CD4-positive, alpha-beta memory T cell (primary cell): ENCODE measurements at regions not wholly inside any gene's neighbourhood (a gene's known extent, or its start where the extent isn't known, plus 50 kb on each side); places are given as distances from the start of the nearest gene placed in this dataset.

Experiments used
- CTCF ChIA-PET: fragments of 350-600 bp; sonication (Branson Sonifier 250); formaldehyde crosslinking; loops from one replicate; lab custom pipeline; 2021; ENCODE audit warnings: inconsistent platforms; ENCODE audit not compliant: partially characterized antibody; lab: Charles Lee
- POLR2A ChIA-PET: fragments of 350-600 bp; sonication (Branson Sonifier 250); formaldehyde crosslinking; loops from one replicate; lab custom pipeline; 2021; ENCODE audit not compliant: partially characterized antibody; lab: Charles Lee
- DNase-seq, 5 donors: peaks; one replicate each; pipeline versions ENCODE4 v3.0.0 to v3.0.0-alpha.2; 2020 to 2022; ENCODE audit warnings: mixed read lengths in 1 of 5
- H3K27ac ChIP-seq: one replicate; pipeline ENCODE4 v1.7.0; 2013; ENCODE audit warnings: low read depth, low read length
- H3K27me3 ChIP-seq: 2 replicates; pipeline ENCODE4 v1.7.0; 2013; ENCODE audit warnings: mild to moderate bottlenecking, low read length, moderate library complexity; ENCODE audit not compliant: insufficient read depth
- H3K36me3 ChIP-seq: 2 replicates; pipeline ENCODE4 v1.7.0; 2013; ENCODE audit warnings: mild to moderate bottlenecking, low read length, moderate library complexity; ENCODE audit not compliant: insufficient read depth
- H3K4me1 ChIP-seq: 2 replicates; pipeline ENCODE4 v1.7.0; 2013; ENCODE audit warnings: mild to moderate bottlenecking, low read length, moderate library complexity; ENCODE audit not compliant: insufficient read depth
- H3K4me3 ChIP-seq, 2 donors: one replicate each; pipeline ENCODE4 v1.7.0; 2013; ENCODE audit warnings: low read length in 2 of 2, mild to moderate bottlenecking in 1 of 2
- H3K9me3 ChIP-seq, 2 donors: one replicate each; pipeline ENCODE4 v1.7.0; 2013; ENCODE audit warnings: low read length in 2 of 2, control low read depth in 1 of 2; ENCODE audit not compliant: control insufficient read depth in 1 of 2
- H3K27ac Mint-ChIP-seq, 7 donors: one replicate each; pipeline ENCODE4 v1.8.0; 2020 to 2021; ENCODE audit warnings: mixed read lengths in 7 of 7, mild to moderate bottlenecking in 6 of 7, inconsistent platforms in 3 of 7, moderate library complexity in 3 of 7
- H3K27me3 Mint-ChIP-seq, 2 donors: one replicate each; pipeline ENCODE4 v1.8.0; 2020 to 2021; ENCODE audit warnings: mixed read lengths in 2 of 2
- H3K36me3 Mint-ChIP-seq, 2 donors: one replicate each; pipeline ENCODE4 v1.8.0; 2020 to 2021; ENCODE audit warnings: mixed read lengths in 2 of 2, inconsistent platforms in 1 of 2, mild to moderate bottlenecking in 1 of 2
- H3K4me1 Mint-ChIP-seq, 4 donors: one replicate each; pipeline ENCODE4 v1.8.0; 2020 to 2021; ENCODE audit warnings: mixed read lengths in 4 of 4, mild to moderate bottlenecking in 1 of 4
- H3K4me3 Mint-ChIP-seq, 8 donors: one replicate each; pipeline ENCODE4 v1.8.0; 2020 to 2021; ENCODE audit warnings: mixed read lengths in 8 of 8, mild to moderate bottlenecking in 7 of 8, moderate library complexity in 6 of 8, inconsistent platforms in 3 of 8
- H3K9me3 Mint-ChIP-seq, 8 donors: one replicate each; pipeline ENCODE4 v1.8.0; 2020 to 2021; ENCODE audit warnings: mixed read lengths in 8 of 8, mild to moderate bottlenecking in 5 of 8, inconsistent platforms in 3 of 8, moderate library complexity in 1 of 8
- intact Hi-C: fragments of 100-400 bp; cut with micrococcal nuclease; formaldehyde crosslinking; loops from one replicate; pipeline ENCODE4 v1.15.1; 2023

- ChIA-PET POLR2A (no interaction called here), CTCF (no interaction called here)
Measured at GRCh38 chr6:144834426-144835038, 549.4 kb downstream of the UTRN start.

GRCh38 chr6:144835322-144835973 lies 550.3 kb downstream of the UTRN start:
- H3K4me1 Mint-ChIP-seq, result peaks cover 0 to 2% (median 0%) of the 10 kb centered on the region in 4 donors
- POLR2A ChIA-PET, result no interaction called here
- H3K4me3 ChIP-seq, result no peak overlapping the region
- no peaks in the 10 kb centered on the region for H3K4me1 ChIP-seq
- no peak overlapping the region for H3K4me3 Mint-ChIP-seq
- H3K36me3 ChIP-seq, result peaks cover 52% of the 10 kb centered on the region
- intact Hi-C loops, result no loop called here
- DNase-seq, result peak in 1 of 5 donors; percentile 16
- no peak overlapping the region for H3K27ac ChIP-seq
- peaks cover 57 to 77% of the 10 kb centered on the region in 2 donors for H3K36me3 Mint-ChIP-seq
- H3K27ac Mint-ChIP-seq, result peak overlapping the region in 3 of 7 donors; percentile 26 to 49 (median 37)
- CTCF ChIA-PET, result interaction anchor here (0.5 kb wide), 1 partner anchor 1983 kb away, joined by 3 read pairs; no protein-coding TSS in a partner anchor
- H3K27me3 Mint-ChIP-seq, result no peaks in the 10 kb centered on the region
- no peaks in the 10 kb centered on the region for H3K9me3 Mint-ChIP-seq
- no peaks in the 10 kb centered on the region for H3K9me3 ChIP-seq
- no peaks in the 10 kb centered on the region for H3K27me3 ChIP-seq

More at GRCh38 chr6:144834426-144835038, 549.4 kb downstream of the UTRN start:
- no peak for DNase-seq
- H3K27ac ChIP-seq, result no peak overlapping the region
- Mint-ChIP-seq H3K36me3 (peaks cover 54 to 72% of the 10 kb centered on the region in 2 donors), H3K4me1 (peaks cover 0 to 2% (median 0%) of the 10 kb centered on the region in 4 donors), H3K4me3 (no peak overlapping the region), H3K27me3 (no peaks in the 10 kb centered on the region), H3K9me3 (no peaks in the 10 kb centered on the region), H3K27ac (no peak overlapping the region)
- no peaks in the 10 kb centered on the region for H3K9me3 ChIP-seq
- no peaks in the 10 kb centered on the region for H3K27me3 ChIP-seq
- peaks cover 49% of the 10 kb centered on the region for H3K36me3 ChIP-seq
- no peaks in the 10 kb centered on the region for H3K4me1 ChIP-seq
- intact Hi-C loops, result no loop called here
- H3K4me3 ChIP-seq, result no peak overlapping the region

GRCh38 chr6:144840619-144841018 lies 555.5 kb downstream of the UTRN start:
- no peaks in the 10 kb centered on the region for H3K27me3 Mint-ChIP-seq
- ChIA-PET POLR2A (no interaction called here), CTCF (no interaction called here)
- Histone ChIP-seq H3K27me3 (no peaks in the 10 kb centered on the region), H3K4me1 (no peaks in the 10 kb centered on the region), H3K4me3 (no peak overlapping the region), H3K9me3 (no peaks in the 10 kb centered on the region), H3K27ac (no peak overlapping the region), H3K36me3 (peaks cover 52% of the 10 kb centered on the region)
- no peak overlapping the region for H3K27ac Mint-ChIP-seq
- no peaks in the 10 kb centered on the region for H3K4me1 Mint-ChIP-seq
- no peaks in the 10 kb centered on the region for H3K9me3 Mint-ChIP-seq
- peaks cover 61 to 68% of the 10 kb centered on the region in 2 donors for H3K36me3 Mint-ChIP-seq
- H3K4me3 Mint-ChIP-seq, result no peak overlapping the region
- DNase-seq, result no peak
- intact Hi-C loops, result no loop called here

- Histone ChIP-seq H3K36me3 (peaks cover 35% of the 10 kb centered on the region), H3K4me3 (no peak overlapping the region), H3K4me1 (no peaks in the 10 kb centered on the region), H3K9me3 (no peaks in the 10 kb centered on the region), H3K27me3 (no peaks in the 10 kb centered on the region), H3K27ac (no peak overlapping the region)
- no peaks in the 10 kb centered on the region for H3K4me1 Mint-ChIP-seq
- intact Hi-C loops, result no loop called here
- no peaks in the 10 kb centered on the region for H3K27me3 Mint-ChIP-seq
- ChIA-PET CTCF (interaction anchor here (1.7 kb wide), 1 partner anchor 13 kb away, joined by 3 read pairs; no protein-coding TSS in a partner anchor), POLR2A (interaction anchor here (0.6 kb wide), 1 partner anchor 261 kb away, joined by 3 read pairs; no protein-coding TSS in a partner anchor)
- no peak overlapping the region for H3K4me3 Mint-ChIP-seq
- DNase-seq, result no peak
- peak overlapping the region in 2 of 7 donors; percentile 26 to 27 for H3K27ac Mint-ChIP-seq
- H3K9me3 Mint-ChIP-seq, result peaks cover 0 to 2% (median 0%) of the 10 kb centered on the region in 8 donors
- H3K36me3 Mint-ChIP-seq, result peaks cover 62 to 65% of the 10 kb centered on the region in 2 donors
Measured at GRCh38 chr6:144843701-144844100, 558.6 kb downstream of the UTRN start.

GRCh38 chr6:144844596-144844995 lies 559.5 kb downstream of the UTRN start:
- Histone ChIP-seq H3K4me3 (no peak overlapping the region), H3K9me3 (no peaks in the 10 kb centered on the region), H3K4me1 (no peaks in the 10 kb centered on the region), H3K27ac (no peak overlapping the region), H3K27me3 (no peaks in the 10 kb centered on the region), H3K36me3 (peaks cover 29% of the 10 kb centered on the region)
- H3K36me3 Mint-ChIP-seq, result peaks cover 61 to 63% of the 10 kb centered on the region in 2 donors
- intact Hi-C loops, result no loop called here
- H3K27me3 Mint-ChIP-seq, result no peaks in the 10 kb centered on the region
- peaks cover 0 to 2% (median 0%) of the 10 kb centered on the region in 8 donors for H3K9me3 Mint-ChIP-seq
- H3K4me1 Mint-ChIP-seq, result peaks cover 0 to under 1% (median 0%) of the 10 kb centered on the region in 4 donors
- ChIA-PET POLR2A (no interaction called here), CTCF (no interaction called here)
- DNase-seq, result no peak
- no peak overlapping the region for H3K4me3 Mint-ChIP-seq
- peak overlapping the region in 4 of 7 donors; percentile 47 to 84 (median 58) for H3K27ac Mint-ChIP-seq

- ChIA-PET POLR2A (no interaction called here), CTCF (no interaction called here)
- Histone ChIP-seq H3K36me3 (peaks cover 29% of the 10 kb centered on the region), H3K9me3 (no peaks in the 10 kb centered on the region), H3K27me3 (no peaks in the 10 kb centered on the region), H3K4me3 (no peak overlapping the region), H3K4me1 (no peaks in the 10 kb centered on the region), H3K27ac (no peak overlapping the region)
- peaks cover 65% of the 10 kb centered on the region in 2 donors for H3K36me3 Mint-ChIP-seq
- intact Hi-C loops, result no loop called here
- no peak for DNase-seq
- H3K9me3 Mint-ChIP-seq, result peaks cover 0 to 2% (median 0%) of the 10 kb centered on the region in 8 donors
- H3K4me3 Mint-ChIP-seq, result no peak overlapping the region
- H3K4me1 Mint-ChIP-seq, result peaks cover 0 to 4% (median 0%) of the 10 kb centered on the region in 4 donors
- no peaks in the 10 kb centered on the region for H3K27me3 Mint-ChIP-seq
- no peak overlapping the region for H3K27ac Mint-ChIP-seq
Measured at GRCh38 chr6:144845186-144845585, 560.1 kb downstream of the UTRN start.

- no peak overlapping the region for H3K4me3 Mint-ChIP-seq
- H3K36me3 ChIP-seq, result peaks cover 20% of the 10 kb centered on the region
- H3K9me3 ChIP-seq, result no peaks in the 10 kb centered on the region
- peaks cover 0 to 2% (median 0%) of the 10 kb centered on the region in 8 donors for H3K9me3 Mint-ChIP-seq
- ChIA-PET CTCF (no interaction called here), POLR2A (no interaction called here)
- H3K4me1 ChIP-seq, result no peaks in the 10 kb centered on the region
- intact Hi-C loops, result no loop called here
- peak overlapping the region in 6 of 7 donors; percentile 13 to 72 (median 36) for H3K27ac Mint-ChIP-seq
- no peak overlapping the region for H3K27ac ChIP-seq
- peaks cover 67 to 68% of the 10 kb centered on the region in 2 donors for H3K36me3 Mint-ChIP-seq
- H3K27me3 Mint-ChIP-seq, result no peaks in the 10 kb centered on the region
- no peaks in the 10 kb centered on the region for H3K27me3 ChIP-seq
- H3K4me3 ChIP-seq, result no peak overlapping the region
- no peak for DNase-seq
- peaks cover 0 to 4% (median 1%) of the 10 kb centered on the region in 4 donors for H3K4me1 Mint-ChIP-seq
Measured at GRCh38 chr6:144847916-144848315, 562.8 kb downstream of the UTRN start.
